ENCODE measurements at regions not wholly inside any gene's neighbourhood (a gene's known extent, or its start where the extent isn't known, plus 50 kb on each side); places are given as distances from the start of the nearest gene placed in this dataset.
"Not testable (repeated sequence)": the region's sequence is repeated elsewhere in the genome, so short reads cannot be mapped to it uniquely, and the experiment has no call there.

GRCh38 chr5:155786108-155786507 is 540.9 kb upstream of the SGCD start:
- DNase-seq: no peak

GRCh38 chr5:155792873-155793272 is 534.1 kb upstream of the SGCD start:
- no peak for DNase-seq

- peak; percentile 3 for DNase-seq
Measured at GRCh38 chr5:155794795-155795194, 532.2 kb upstream of the SGCD start.

GRCh38 chr5:155799308-155799707 is 527.7 kb upstream of the SGCD start:
- DNase-seq: no peak

- no peak for DNase-seq
Measured at GRCh38 chr5:155807884-155808576, 518.9 kb upstream of the SGCD start.

GRCh38 chr5:155815248-155815647 is 511.7 kb upstream of the SGCD start:
- no peak for DNase-seq

GRCh38 chr5:155822177-155822576 is 504.8 kb upstream of the SGCD start:
- DNase-seq: no peak

- DNase-seq: no peak
Measured at GRCh38 chr5:155826611-155827507, 500.1 kb upstream of the SGCD start.

- not testable (repeated sequence) for DNase-seq
Measured at GRCh38 chr5:155827508-155827815, 499.5 kb upstream of the SGCD start.

- DNase-seq: no peak
Measured at GRCh38 chr5:155827949-155828348, 499.0 kb upstream of the SGCD start.

- DNase-seq: no peak
Measured at GRCh38 chr5:155831491-155831890, 495.5 kb upstream of the SGCD start.

- no peak for DNase-seq
Measured at GRCh38 chr5:155833287-155833686, 493.7 kb upstream of the SGCD start.

GRCh38 chr5:155834271-155834975 is 492.5 kb upstream of the SGCD start:
- no peak for DNase-seq

- no peak for DNase-seq
Measured at GRCh38 chr5:155836089-155836803, 490.7 kb upstream of the SGCD start.

- no peak for DNase-seq
Measured at GRCh38 chr5:155838394-155838793, 488.6 kb upstream of the SGCD start.

GRCh38 chr5:155839251-155840037 is 487.5 kb upstream of the SGCD start:
- no peak for DNase-seq

GRCh38 chr5:155844542-155844941 is 482.4 kb upstream of the SGCD start:
- DNase-seq: no peak

GRCh38 chr5:155850370-155850769 is 476.6 kb upstream of the SGCD start:
- peak; percentile 53 for DNase-seq

- DNase-seq: no peak
Measured at GRCh38 chr5:155866971-155867370, 460.0 kb upstream of the SGCD start.

GRCh38 chr5:155867522-155868088 is 459.4 kb upstream of the SGCD start:
- DNase-seq: no peak

- no peak for DNase-seq
Measured at GRCh38 chr5:155870636-155871035, 456.3 kb upstream of the SGCD start.

GRCh38 chr5:155871623-155872022 is 455.3 kb upstream of the SGCD start:
- peak; percentile 29 for DNase-seq

Data from NCI-H1105 treated with DMSO at 0.1 percent for 48 hours (cell line).